MM.1S (cell line): ENCODE measurements at regions not wholly inside any gene's neighbourhood (a gene's known extent, or its start where the extent isn't known, plus 50 kb on each side); places are given as distances from the start of the nearest gene placed in this dataset.
"Not testable (repeated sequence)": the region's sequence is repeated elsewhere in the genome, so short reads cannot be mapped to it uniquely, and the experiment has no call there.

Source experiments
- DNase-seq: peaks from one replicate; pipeline ENCODE4 v3.0.0-alpha.2; 2015
- H2AFZ ChIP-seq: fragments of 300-600 bp; sonication (generic); 2 replicates; pipeline ENCODE4 v1.6.0; 2016; ENCODE audit warnings: antibody characterized with exemption, low read length
- H3F3A ChIP-seq: fragments of 300-600 bp; sonication (generic); 2 replicates; pipeline ENCODE4 v1.6.1; 2016; ENCODE audit warnings: mild to moderate bottlenecking, antibody characterized with exemption, low read length, moderate library complexity, mixed read lengths; ENCODE audit not compliant: insufficient read depth
- H3K27ac ChIP-seq: fragments of 300-600 bp; sonication (generic); 2 replicates; pipeline ENCODE4 v1.5.1; 2016; ENCODE audit warnings: mild to moderate bottlenecking, low read length
- H3K27me3 ChIP-seq: fragments of 300-600 bp; sonication (generic); replicated peaks from 2 replicates; pipeline ENCODE4 v1.6.0; 2016; ENCODE audit warnings: low read length; ENCODE audit not compliant: insufficient read depth
- H3K36me3 ChIP-seq: fragments of 300-600 bp; sonication (generic); replicated peaks from 2 replicates; pipeline ENCODE4 v1.6.1; 2016; ENCODE audit warnings: mild to moderate bottlenecking, low read length, mixed read lengths; ENCODE audit not compliant: insufficient read depth
- H3K4me1 ChIP-seq: fragments of 300-600 bp; sonication (generic); 2 replicates; pipeline ENCODE4 v1.6.1; 2016; ENCODE audit warnings: low read length, mixed read lengths
- H3K4me2 ChIP-seq: fragments of 300-600 bp; sonication (generic); 2 replicates; pipeline ENCODE4 v1.6.0; 2016; ENCODE audit warnings: low read depth, low read length
- H3K4me3 ChIP-seq: fragments of 300-600 bp; sonication (generic); 2 replicates; pipeline ENCODE4 v1.5.1; 2016; ENCODE audit warnings: low read length, mixed read lengths
- H3K79me2 ChIP-seq: fragments of 300-600 bp; sonication (generic); 2 replicates; pipeline ENCODE4 v1.6.1; 2016; ENCODE audit warnings: mixed run types, low read length, mixed read lengths
- H3K9ac ChIP-seq: fragments of 300-600 bp; sonication (generic); 2 replicates; pipeline ENCODE4 v1.6.1; 2016; ENCODE audit warnings: low read length, mixed read lengths
- H3K9me2 ChIP-seq: fragments of 300-600 bp; sonication (generic); replicated peaks from 2 replicates; pipeline ENCODE4 v1.6.1; 2016; ENCODE audit warnings: mild to moderate bottlenecking, low read length, mixed read lengths; ENCODE audit not compliant: insufficient read depth
- H3K9me3 ChIP-seq: fragments of 300-600 bp; sonication (generic); replicated peaks from 2 replicates; pipeline ENCODE4 v1.6.1; 2016; ENCODE audit warnings: mild to moderate bottlenecking, low read length, mixed read lengths; ENCODE audit not compliant: insufficient read depth
- H4K20me1 ChIP-seq: fragments of 300-600 bp; sonication (generic); 2 replicates; pipeline ENCODE4 v1.6.1; 2016; ENCODE audit warnings: mild to moderate bottlenecking, low read length, moderate library complexity, mixed read lengths; ENCODE audit not compliant: insufficient read depth
- CTCF ChIP-seq: fragments of 300-600 bp; sonication (generic); IDR thresholded peaks from 2 replicates; pipeline ENCODE4 v1.5.1; 2016; ENCODE audit warnings: antibody characterized with exemption, low read length, mixed read lengths
- EZH2 ChIP-seq: fragments of 300-600 bp; sonication (generic); optimal IDR thresholded peaks from 2 replicates; pipeline ENCODE3; 2017; ENCODE audit warnings: low read depth, mild to moderate bottlenecking, antibody characterized with exemption, low read length, mixed read lengths
- EZH2phosphoT487 ChIP-seq: fragments of 300-600 bp; sonication (generic); IDR thresholded peaks from 2 replicates; pipeline ENCODE4 v1.6.1; 2018; ENCODE audit warnings: antibody characterized with exemption, low read length

- H3K36me3 ChIP-seq = no peaks in the 10 kb centered on the region
- no peaks in the 10 kb centered on the region for H3K9me3 ChIP-seq
- no peak for TF ChIP-seq CTCF
- no peak for TF ChIP-seq EZH2
- no peak for TF ChIP-seq EZH2phosphoT487
- no peaks in the 10 kb centered on the region for H3K27me3 ChIP-seq
- no peak overlapping the region for H3K9ac ChIP-seq
- no peaks in the 10 kb centered on the region for H3K4me1 ChIP-seq
- H3F3A ChIP-seq = no peaks in the 10 kb centered on the region
- no peaks in the 10 kb centered on the region for H3K79me2 ChIP-seq
- H4K20me1 ChIP-seq = no peaks in the 10 kb centered on the region
- no peak overlapping the region for H2AFZ ChIP-seq
- H3K9me2 ChIP-seq = no peaks in the 10 kb centered on the region
- no peak overlapping the region for H3K4me3 ChIP-seq
- H3K27ac ChIP-seq = no peak overlapping the region
- no peak overlapping the region for H3K4me2 ChIP-seq
- DNase-seq = no peak
Measured at GRCh38 chr5:68112658-68113057, 102.9 kb upstream of the PIK3R1 start.

GRCh38 chr5:68110894-68111293 is 104.7 kb upstream of the PIK3R1 start:
- no peaks in the 10 kb centered on the region for H4K20me1 ChIP-seq
- H3K27ac ChIP-seq = no peak overlapping the region
- H3K36me3 ChIP-seq = no peaks in the 10 kb centered on the region
- H2AFZ ChIP-seq = no peak overlapping the region
- H3K9ac ChIP-seq = no peak overlapping the region
- H3K4me2 ChIP-seq = no peak overlapping the region
- no peaks in the 10 kb centered on the region for H3K4me1 ChIP-seq
- H3K27me3 ChIP-seq = no peaks in the 10 kb centered on the region
- H3K9me2 ChIP-seq = no peaks in the 10 kb centered on the region
- no peaks in the 10 kb centered on the region for H3K9me3 ChIP-seq
- TF ChIP-seq EZH2 (no peak), EZH2phosphoT487 (no peak), CTCF (no peak)
- DNase-seq = no peak
- no peaks in the 10 kb centered on the region for H3K79me2 ChIP-seq
- no peak overlapping the region for H3K4me3 ChIP-seq
- no peaks in the 10 kb centered on the region for H3F3A ChIP-seq

- no peak overlapping the region for H3K27ac ChIP-seq
- no peaks in the 10 kb centered on the region for H3F3A ChIP-seq
- H3K9me2 ChIP-seq = no peaks in the 10 kb centered on the region
- H3K79me2 ChIP-seq = no peaks in the 10 kb centered on the region
- H2AFZ ChIP-seq = no peak overlapping the region
- no peaks in the 10 kb centered on the region for H3K9me3 ChIP-seq
- H3K9ac ChIP-seq = no peak overlapping the region
- no peaks in the 10 kb centered on the region for H4K20me1 ChIP-seq
- no peak overlapping the region for H3K4me2 ChIP-seq
- H3K4me3 ChIP-seq = no peak overlapping the region
- H3K36me3 ChIP-seq = no peaks in the 10 kb centered on the region
- no peaks in the 10 kb centered on the region for H3K27me3 ChIP-seq
- no peak for TF ChIP-seq EZH2
- no peak for TF ChIP-seq EZH2phosphoT487
- no peak for TF ChIP-seq CTCF
- H3K4me1 ChIP-seq = no peaks in the 10 kb centered on the region
- peak; percentile 41 for DNase-seq
Measured at GRCh38 chr5:68110264-68110663, 105.3 kb upstream of the PIK3R1 start.

GRCh38 chr5:68104217-68104616 is 111.3 kb upstream of the PIK3R1 start:
- not testable (repeated sequence) for H2AFZ ChIP-seq, H3F3A ChIP-seq, H3K36me3 ChIP-seq, H3K27me3 ChIP-seq, H3K4me2 ChIP-seq, H3K79me2 ChIP-seq, H3K27ac ChIP-seq, H4K20me1 ChIP-seq, H3K4me1 ChIP-seq, DNase-seq, H3K9me3 ChIP-seq, H3K9me2 ChIP-seq, H3K4me3 ChIP-seq, H3K9ac ChIP-seq

- H4K20me1 ChIP-seq, DNase-seq, H3K4me2 ChIP-seq, H3K9me2 ChIP-seq, H3K36me3 ChIP-seq, H3K79me2 ChIP-seq, H3K4me1 ChIP-seq, H2AFZ ChIP-seq, H3K4me3 ChIP-seq, H3F3A ChIP-seq, H3K9ac ChIP-seq, H3K27ac ChIP-seq, H3K9me3 ChIP-seq, H3K27me3 ChIP-seq: not testable (repeated sequence)
Measured at GRCh38 chr5:68103297-68103696, 112.3 kb upstream of the PIK3R1 start.
